ENCODE measurements at regions not wholly inside any gene's neighbourhood (a gene's known extent, or its start where the extent isn't known, plus 50 kb on each side); places are given as distances from the start of the nearest gene placed in this dataset.

DNA sequence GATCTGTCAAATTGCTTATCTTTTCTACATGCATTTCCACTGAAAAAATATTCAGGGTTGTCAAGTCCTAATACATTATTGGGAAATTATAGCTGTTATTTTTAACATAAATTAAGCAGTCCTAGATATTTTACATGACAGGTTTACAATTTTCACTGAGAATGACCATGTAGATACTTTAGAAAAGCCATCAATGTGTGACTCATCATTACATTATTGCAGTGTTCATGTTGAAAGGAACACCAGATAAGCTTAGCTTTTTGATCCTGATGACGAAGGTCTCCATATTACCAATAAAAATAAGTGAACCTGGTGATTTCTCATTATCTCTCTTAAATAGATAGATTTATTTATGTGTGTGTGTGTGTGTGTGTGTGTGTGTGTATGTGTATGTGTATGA lies 529.5 kb upstream of the PCDH15 start:
- TF ChIP-seq CTCF (conservative IDR thresholded peaks at IDR 0.05): no peak

DNA sequence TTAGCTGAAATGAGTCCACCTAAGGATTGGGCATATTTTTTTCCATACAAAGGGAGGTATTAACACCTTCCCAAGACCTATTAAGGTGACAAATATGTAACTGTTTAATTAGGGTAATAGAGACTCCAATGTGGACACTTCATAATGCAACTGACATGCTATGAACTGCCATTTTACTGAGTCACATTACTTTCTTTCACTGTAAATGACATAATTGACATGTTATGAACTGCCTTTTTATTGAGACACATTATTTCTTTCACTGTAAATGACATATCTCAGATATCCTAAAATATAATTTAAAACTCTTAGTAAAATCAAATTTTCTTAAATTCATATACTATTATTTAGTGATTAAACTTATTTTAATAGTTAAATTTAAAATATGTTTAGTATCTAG lies 528.8 kb upstream of the PCDH15 start:
- TF ChIP-seq CTCF (conservative IDR thresholded peaks at IDR 0.05): no peak
- H3K27ac ChIP-seq: no peak overlapping the region

More for the DNA sequence above, 529.5 kb upstream of the PCDH15 start:
- no peak overlapping the region for H3K27ac ChIP-seq

DNA sequence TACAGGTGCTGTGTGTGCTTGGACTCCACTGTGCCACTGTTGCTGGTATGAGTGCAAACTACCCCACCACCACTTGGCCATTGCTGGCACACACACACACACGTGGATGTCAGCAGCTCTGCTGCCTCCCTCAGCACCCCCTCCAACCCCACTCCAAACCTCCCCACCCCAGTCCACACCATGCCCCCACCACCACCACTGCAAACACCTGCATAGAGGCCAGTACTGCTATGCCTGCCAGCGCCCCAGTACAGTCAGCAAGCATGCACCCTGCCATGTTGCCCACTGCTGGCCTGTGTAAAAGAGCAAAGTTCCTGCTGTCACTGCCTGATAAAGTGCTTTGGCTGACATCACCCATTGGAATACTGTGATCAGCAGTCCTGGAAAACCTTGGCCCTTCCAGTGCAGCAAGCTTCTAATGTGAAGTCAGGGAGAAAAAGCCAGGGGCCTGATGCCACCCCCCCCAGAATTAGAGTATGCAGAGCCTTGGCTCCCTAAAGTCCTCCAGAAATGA lies 519.2 kb upstream of the PCDH15 start:
- H3K27ac ChIP-seq: no peak overlapping the region
- no peak for TF ChIP-seq CTCF (conservative IDR thresholded peaks at IDR 0.05)

- no peak overlapping the region for H3K27ac ChIP-seq
- no peak for TF ChIP-seq CTCF (conservative IDR thresholded peaks at IDR 0.05)
Measured at GRCh38 chr10:55311848-55312635, 511.0 kb upstream of the PCDH15 start.

DNA sequence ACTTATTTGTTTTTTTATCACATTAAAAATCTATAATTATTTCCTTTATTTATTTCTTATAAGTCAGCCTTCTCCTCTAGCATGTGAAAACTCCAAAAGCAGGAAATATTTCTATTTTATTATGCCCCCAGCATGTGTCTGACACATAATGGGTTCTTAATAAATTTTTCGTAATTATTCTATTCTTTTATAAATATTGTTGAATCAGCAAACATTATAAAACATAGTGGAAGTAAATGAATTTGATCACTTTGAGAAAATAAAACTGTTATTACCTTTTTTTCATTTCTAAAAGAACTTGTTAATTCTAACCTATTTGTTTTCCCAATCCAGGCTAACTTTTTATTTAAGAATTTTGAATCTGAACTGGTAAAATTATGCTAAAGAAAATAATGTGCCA lies 509.1 kb upstream of the PCDH15 start:
- TF ChIP-seq CTCF (conservative IDR thresholded peaks at IDR 0.05): no peak
- no peak overlapping the region for H3K27ac ChIP-seq

- TF ChIP-seq CTCF (conservative IDR thresholded peaks at IDR 0.05): no peak
- no peak overlapping the region for H3K27ac ChIP-seq
Measured at GRCh38 chr10:55305285-55305684, 504.3 kb upstream of the PCDH15 start.

DNA sequence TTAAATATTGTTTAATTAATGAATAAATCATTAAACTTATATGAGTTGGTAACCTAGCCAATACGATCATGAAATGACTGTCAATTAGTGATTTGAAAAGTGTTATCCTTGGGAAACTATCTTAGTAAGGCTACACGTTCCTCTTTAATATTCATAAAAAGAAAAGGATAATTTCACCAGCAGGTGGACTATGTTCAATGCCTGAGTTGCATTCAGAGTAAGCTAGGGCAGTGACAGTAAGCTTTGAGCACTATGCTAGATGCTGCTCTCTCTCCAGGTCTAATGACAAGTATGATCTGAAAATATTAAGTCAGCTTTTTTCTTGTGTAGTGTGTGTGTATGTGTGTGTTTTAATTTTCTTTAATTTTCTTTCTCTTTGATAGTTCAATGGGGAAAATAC lies 486.3 kb upstream of the PCDH15 start:
- H3K27ac ChIP-seq: no peak overlapping the region
- TF ChIP-seq CTCF (conservative IDR thresholded peaks at IDR 0.05): peak; percentile 70

Data from VCaP (cell line).